SK-N-SH treated with all-trans-retinoic acid at 6 μM for 48 hours (cell line): ENCODE measurements at regions not wholly inside any gene's neighbourhood (a gene's known extent, or its start where the extent isn't known, plus 50 kb on each side); places are given as distances from the start of the nearest gene placed in this dataset.

Source experiments
- ARNTL ChIP-seq: fragments of 450-650 bp; formaldehyde crosslinking; IDR thresholded peaks from 2 replicates; pipeline ENCODE4 v1.5.0; 2020; ENCODE audit warnings: low read depth, mild to moderate bottlenecking, moderate library complexity, borderline replicate concordance
- ESRRG ChIP-seq: fragments of 250-450 bp; sonication (Bioruptor Pico); IDR thresholded peaks from 2 replicates; pipeline ENCODE4 v1.6.1; 2021; ENCODE audit warnings: mild to moderate bottlenecking
- GLIS3 ChIP-seq: fragments of 250-450 bp; sonication (Bioruptor Pico); IDR thresholded peaks from 2 replicates; pipeline ENCODE4 v1.5.0; 2020; ENCODE audit warnings: mild to moderate bottlenecking, moderate library complexity
- OSR1 ChIP-seq: fragments of 250-450 bp; sonication (Bioruptor Pico); IDR thresholded peaks from 2 replicates; pipeline ENCODE4 v1.8.0; 2022; ENCODE audit warnings: moderate library complexity, mild to moderate bottlenecking, inconsistent platforms
- PPARA ChIP-seq: fragments of 250-450 bp; sonication (Bioruptor Pico); IDR thresholded peaks from 2 replicates; pipeline ENCODE4 v1.5.0; 2020; ENCODE audit warnings: mild to moderate bottlenecking, borderline replicate concordance
- SNAI2 ChIP-seq: fragments of 250-450 bp; sonication (Bioruptor Pico); IDR thresholded peaks from 2 replicates; pipeline ENCODE4 v1.5.0; 2020; ENCODE audit warnings: mild to moderate bottlenecking, moderate library complexity
- TOX ChIP-seq: fragments of 250-450 bp; sonication (Bioruptor Pico); IDR thresholded peaks from 2 replicates; pipeline ENCODE4 v1.8.0; 2021; ENCODE audit warnings: mild to moderate bottlenecking, moderate library complexity, borderline replicate concordance
- ZFP3 ChIP-seq: fragments of 250-450 bp; sonication (Bioruptor Pico); IDR thresholded peaks from 2 replicates; pipeline ENCODE4 v1.5.0; 2020; ENCODE audit warnings: mild to moderate bottlenecking, moderate library complexity
- ZFP30 ChIP-seq: fragments of 450-650 bp; formaldehyde crosslinking; IDR thresholded peaks from 2 replicates; pipeline ENCODE4 v1.5.0; 2022; ENCODE audit warnings: mild to moderate bottlenecking, moderate library complexity
- ZNF565 ChIP-seq: fragments of 450-650 bp; formaldehyde crosslinking; conservative IDR thresholded peaks from 2 replicates; pipeline ENCODE4 v1.5.0; 2020; ENCODE audit warnings: low read depth, mild to moderate bottlenecking, moderate library complexity
- ZNF8 ChIP-seq: fragments of 450-650 bp; formaldehyde crosslinking; IDR thresholded peaks from 2 replicates; pipeline ENCODE4 v1.5.0; 2020; ENCODE audit warnings: mild to moderate bottlenecking, moderate library complexity
- TF ChIP-seq, protein P1 (sequence below): fragments of 250-450 bp; sonication (Bioruptor Pico); IDR thresholded peaks from 2 replicates; pipeline ENCODE4 v1.5.1; 2020; ENCODE audit warnings: low read depth, mild to moderate bottlenecking, moderate library complexity
- TF ChIP-seq, protein P2 (sequence below): fragments of 250-450 bp; sonication (Bioruptor Pico); IDR thresholded peaks from 2 replicates; pipeline ENCODE4 v1.8.0; 2020; ENCODE audit warnings: mild to moderate bottlenecking, moderate library complexity, borderline replicate concordance
- TF ChIP-seq, protein P3 (sequence below): fragments of 250-450 bp; sonication (Bioruptor Pico); IDR thresholded peaks from 2 replicates; pipeline ENCODE4 v1.8.0; 2021; ENCODE audit warnings: low read depth, mild to moderate bottlenecking, moderate library complexity, borderline replicate concordance

DNA sequence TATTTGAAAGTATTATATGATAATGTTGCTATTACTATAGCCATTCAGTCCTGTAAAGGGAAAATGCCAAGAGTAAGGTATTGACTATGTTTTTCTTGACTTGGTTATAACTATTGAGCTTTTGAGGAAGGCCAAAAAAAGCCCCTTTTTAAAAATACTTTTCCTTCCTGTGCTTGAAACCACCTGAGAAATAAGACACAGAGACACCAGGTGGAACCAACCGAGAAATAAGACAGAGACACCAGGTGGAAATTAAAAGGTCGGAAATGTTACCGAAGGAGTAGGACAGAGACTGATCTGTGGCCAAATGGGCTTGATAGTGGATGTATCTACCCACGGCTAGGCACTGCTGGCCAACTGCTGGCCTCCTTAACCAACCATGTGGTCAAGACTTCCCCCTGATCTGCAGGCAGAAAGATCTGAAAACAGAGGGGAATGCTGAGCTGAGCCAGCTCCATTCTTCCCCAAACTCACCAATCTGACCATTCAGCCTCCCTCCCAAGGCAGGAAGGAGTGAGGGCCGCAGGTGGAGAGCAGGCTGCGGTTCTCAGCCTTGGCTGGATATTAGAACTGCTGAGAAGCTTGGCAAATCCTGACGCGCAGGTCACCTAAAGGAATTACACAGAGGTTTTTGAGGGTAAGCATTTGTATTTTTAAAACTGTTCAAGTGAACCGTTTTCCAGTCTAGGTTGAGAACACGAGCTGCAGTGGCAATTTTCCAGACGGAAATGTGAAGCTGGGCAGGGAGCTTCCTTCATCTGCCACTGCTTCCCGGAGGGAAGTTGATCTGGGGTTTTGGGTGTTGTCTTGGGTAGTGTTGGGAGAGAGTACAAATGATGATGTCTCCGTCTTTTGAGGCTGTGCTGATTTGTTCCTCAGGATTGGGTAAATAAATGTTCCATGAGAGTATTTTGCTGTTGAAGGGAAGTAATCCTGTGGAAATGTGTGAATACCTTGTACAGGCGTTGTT lies 121.7 kb upstream of the EXOC2 start:
- TF ChIP-seq, protein P1, sequence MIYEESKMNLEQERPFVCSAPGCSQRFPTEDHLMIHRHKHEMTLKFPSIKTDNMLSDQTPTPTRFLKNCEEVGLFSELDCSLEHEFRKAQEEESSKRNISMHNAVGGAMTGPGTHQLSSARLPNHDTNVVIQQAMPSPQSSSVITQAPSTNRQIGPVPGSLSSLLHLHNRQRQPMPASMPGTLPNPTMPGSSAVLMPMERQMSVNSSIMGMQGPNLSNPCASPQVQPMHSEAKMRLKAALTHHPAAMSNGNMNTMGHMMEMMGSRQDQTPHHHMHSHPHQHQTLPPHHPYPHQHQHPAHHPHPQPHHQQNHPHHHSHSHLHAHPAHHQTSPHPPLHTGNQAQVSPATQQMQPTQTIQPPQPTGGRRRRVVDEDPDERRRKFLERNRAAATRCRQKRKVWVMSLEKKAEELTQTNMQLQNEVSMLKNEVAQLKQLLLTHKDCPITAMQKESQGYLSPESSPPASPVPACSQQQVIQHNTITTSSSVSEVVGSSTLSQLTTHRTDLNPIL (CRISPR knock-in tag): no peak
- TF ChIP-seq ZFP3 (CRISPR knock-in tag) (no peak), GLIS3 (CRISPR knock-in tag) (no peak), ESRRG (CRISPR knock-in tag) (no peak), ZFP30 (CRISPR knock-in tag) (no peak), OSR1 (CRISPR knock-in tag) (no peak), SNAI2 (CRISPR knock-in tag) (no peak), PPARA (CRISPR knock-in tag) (no peak), TOX (CRISPR knock-in tag) (no peak), ZNF565 (CRISPR knock-in tag) (no peak), ARNTL (CRISPR knock-in tag) (no peak), ZNF8 (CRISPR knock-in tag) (no peak)
- TF ChIP-seq, protein P2, sequence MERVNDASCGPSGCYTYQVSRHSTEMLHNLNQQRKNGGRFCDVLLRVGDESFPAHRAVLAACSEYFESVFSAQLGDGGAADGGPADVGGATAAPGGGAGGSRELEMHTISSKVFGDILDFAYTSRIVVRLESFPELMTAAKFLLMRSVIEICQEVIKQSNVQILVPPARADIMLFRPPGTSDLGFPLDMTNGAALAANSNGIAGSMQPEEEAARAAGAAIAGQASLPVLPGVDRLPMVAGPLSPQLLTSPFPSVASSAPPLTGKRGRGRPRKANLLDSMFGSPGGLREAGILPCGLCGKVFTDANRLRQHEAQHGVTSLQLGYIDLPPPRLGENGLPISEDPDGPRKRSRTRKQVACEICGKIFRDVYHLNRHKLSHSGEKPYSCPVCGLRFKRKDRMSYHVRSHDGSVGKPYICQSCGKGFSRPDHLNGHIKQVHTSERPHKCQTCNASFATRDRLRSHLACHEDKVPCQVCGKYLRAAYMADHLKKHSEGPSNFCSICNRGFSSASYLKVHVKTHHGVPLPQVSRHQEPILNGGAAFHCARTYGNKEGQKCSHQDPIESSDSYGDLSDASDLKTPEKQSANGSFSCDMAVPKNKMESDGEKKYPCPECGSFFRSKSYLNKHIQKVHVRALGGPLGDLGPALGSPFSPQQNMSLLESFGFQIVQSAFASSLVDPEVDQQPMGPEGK (CRISPR knock-in tag): no peak
- TF ChIP-seq, protein P3, sequence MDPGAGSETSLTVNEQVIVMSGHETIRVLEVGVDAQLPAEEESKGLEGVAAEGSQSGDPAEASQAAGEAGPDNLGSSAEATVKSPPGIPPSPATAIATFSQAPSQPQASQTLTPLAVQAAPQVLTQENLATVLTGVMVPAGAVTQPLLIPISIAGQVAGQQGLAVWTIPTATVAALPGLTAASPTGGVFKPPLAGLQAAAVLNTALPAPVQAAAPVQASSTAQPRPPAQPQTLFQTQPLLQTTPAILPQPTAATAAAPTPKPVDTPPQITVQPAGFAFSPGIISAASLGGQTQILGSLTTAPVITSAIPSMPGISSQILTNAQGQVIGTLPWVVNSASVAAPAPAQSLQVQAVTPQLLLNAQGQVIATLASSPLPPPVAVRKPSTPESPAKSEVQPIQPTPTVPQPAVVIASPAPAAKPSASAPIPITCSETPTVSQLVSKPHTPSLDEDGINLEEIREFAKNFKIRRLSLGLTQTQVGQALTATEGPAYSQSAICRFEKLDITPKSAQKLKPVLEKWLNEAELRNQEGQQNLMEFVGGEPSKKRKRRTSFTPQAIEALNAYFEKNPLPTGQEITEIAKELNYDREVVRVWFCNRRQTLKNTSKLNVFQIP: no peak
